C4-2B (cell line): ENCODE measurements at regions not wholly inside any gene's neighbourhood (a gene's known extent, or its start where the extent isn't known, plus 50 kb on each side); places are given as distances from the start of the nearest gene placed in this dataset.

Experiments
- ZFX ChIP-seq: fragments of 450-650 bp; IDR thresholded peaks from 2 replicates; pipeline ENCODE4 v1.6.1; 2017
- TF ChIP-seq, protein P1 (sequence below): fragments of 450-650 bp; conservative IDR thresholded peaks from 2 replicates; pipeline ENCODE4 v1.5.1; 2017; ENCODE audit warnings: mild to moderate bottlenecking

DNA sequence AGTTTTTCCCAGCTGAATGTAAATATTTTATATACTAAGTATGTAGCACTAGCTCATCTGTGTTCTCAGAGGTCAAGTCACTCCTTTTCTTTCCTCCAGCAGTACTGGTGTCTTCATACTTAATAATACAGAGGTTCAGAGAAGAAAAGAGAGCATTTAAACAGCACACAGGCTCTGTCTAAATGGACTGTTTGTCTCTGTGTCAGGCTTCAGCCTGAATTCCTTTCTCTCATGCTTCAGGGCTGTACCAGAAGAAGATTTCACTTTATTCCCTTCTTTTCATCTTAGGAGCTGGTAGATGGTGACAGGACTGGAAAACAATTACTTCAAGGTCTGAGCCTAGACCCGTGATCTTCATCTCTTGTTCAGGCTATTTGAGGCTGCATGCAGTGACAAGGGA, 51.4 kb upstream of the LYZL2 start:
- TF ChIP-seq, protein P1, sequence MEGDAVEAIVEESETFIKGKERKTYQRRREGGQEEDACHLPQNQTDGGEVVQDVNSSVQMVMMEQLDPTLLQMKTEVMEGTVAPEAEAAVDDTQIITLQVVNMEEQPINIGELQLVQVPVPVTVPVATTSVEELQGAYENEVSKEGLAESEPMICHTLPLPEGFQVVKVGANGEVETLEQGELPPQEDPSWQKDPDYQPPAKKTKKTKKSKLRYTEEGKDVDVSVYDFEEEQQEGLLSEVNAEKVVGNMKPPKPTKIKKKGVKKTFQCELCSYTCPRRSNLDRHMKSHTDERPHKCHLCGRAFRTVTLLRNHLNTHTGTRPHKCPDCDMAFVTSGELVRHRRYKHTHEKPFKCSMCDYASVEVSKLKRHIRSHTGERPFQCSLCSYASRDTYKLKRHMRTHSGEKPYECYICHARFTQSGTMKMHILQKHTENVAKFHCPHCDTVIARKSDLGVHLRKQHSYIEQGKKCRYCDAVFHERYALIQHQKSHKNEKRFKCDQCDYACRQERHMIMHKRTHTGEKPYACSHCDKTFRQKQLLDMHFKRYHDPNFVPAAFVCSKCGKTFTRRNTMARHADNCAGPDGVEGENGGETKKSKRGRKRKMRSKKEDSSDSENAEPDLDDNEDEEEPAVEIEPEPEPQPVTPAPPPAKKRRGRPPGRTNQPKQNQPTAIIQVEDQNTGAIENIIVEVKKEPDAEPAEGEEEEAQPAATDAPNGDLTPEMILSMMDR, result no peak
- TF ChIP-seq ZFX, result no peak
